HepG2 (cell line): ENCODE measurements at regions not wholly inside any gene's neighbourhood (a gene's known extent, or its start where the extent isn't known, plus 50 kb on each side); places are given as distances from the start of the nearest gene placed in this dataset.
"Not testable (repeated sequence)": the region's sequence is repeated elsewhere in the genome, so short reads cannot be mapped to it uniquely, and the experiment has no call there.

Source experiments
- ARHGAP35 ChIP-seq: sonication (generic); formaldehyde crosslinking; IDR thresholded peaks from 2 replicates; pipeline ENCODE4 v1.9.0; 2022; ENCODE audit warnings: mild to moderate bottlenecking, inconsistent platforms, moderate library complexity, missing genetic modification reagents, borderline replicate concordance
- EP300 ChIP-seq, 3 experiments: sonication (generic) in 1 of 3; formaldehyde crosslinking in 1 of 3; IDR thresholded peaks; 2 replicates each; pipeline versions ENCODE4 v1.5.1 to v1.6.1; 2011 to 2020; ENCODE audit warnings: low read depth in 2 of 3, low read length in 2 of 3, borderline replicate concordance in 1 of 3, improper control_type of control experiment in 1 of 3, mild to moderate bottlenecking in 1 of 3, missing genetic modification reagents in 1 of 3, moderate library complexity in 1 of 3
- FIP1L1 ChIP-seq: fragments of 200-400 bp; formaldehyde crosslinking; IDR thresholded peaks from 2 replicates; pipeline ENCODE4 v1.6.1; 2018; ENCODE audit warnings: low read depth, mild to moderate bottlenecking, low read length, moderate library complexity, borderline replicate concordance; ENCODE audit not compliant: insufficient read depth
- MTF1 ChIP-seq: sonication (generic); formaldehyde crosslinking; IDR thresholded peaks from 2 replicates; pipeline ENCODE4 v1.5.0; 2020; ENCODE audit warnings: missing genetic modification reagents
- NFYB ChIP-seq: sonication (generic); formaldehyde crosslinking; IDR thresholded peaks from 2 replicates; pipeline ENCODE4 v1.4.0; 2020; ENCODE audit warnings: missing genetic modification reagents
- NR3C1 ChIP-seq: sonication (generic); formaldehyde crosslinking; IDR thresholded peaks from 2 replicates; pipeline ENCODE4 v1.4.0; 2020; ENCODE audit warnings: missing genetic modification reagents
- ZNF12 ChIP-seq: sonication (generic); formaldehyde crosslinking; IDR thresholded peaks from 2 replicates; pipeline ENCODE4 v1.5.0; 2020; ENCODE audit warnings: missing genetic modification reagents
- ZNF382 ChIP-seq: sonication (generic); formaldehyde crosslinking; IDR thresholded peaks from 2 replicates; pipeline ENCODE4 v1.5.0; 2020; ENCODE audit warnings: missing genetic modification reagents, mild to moderate bottlenecking, borderline replicate concordance
- TF ChIP-seq, protein P1 (sequence below): sonication (generic); formaldehyde crosslinking; IDR thresholded peaks from 2 replicates; pipeline ENCODE4 v1.5.0; 2020; ENCODE audit warnings: mild to moderate bottlenecking, missing genetic modification reagents, borderline replicate concordance
- TF ChIP-seq, protein P2 (sequence below), 2 experiments: sonication (generic) in 1 of 2; formaldehyde crosslinking in 1 of 2; IDR thresholded peaks; 2 replicates each; pipeline versions ENCODE4 v1.5.1 to v1.6.1; 2011 to 2020; ENCODE audit warnings: borderline replicate concordance in 1 of 2, low read depth in 1 of 2, low read length in 1 of 2, mild to moderate bottlenecking in 1 of 2, missing genetic modification reagents in 1 of 2, moderate library complexity in 1 of 2
- TF ChIP-seq, protein P3 (sequence below): sonication (generic); formaldehyde crosslinking; IDR thresholded peaks from 2 replicates; pipeline ENCODE4 v1.4.0; 2020; ENCODE audit warnings: mild to moderate bottlenecking, missing genetic modification reagents

DNA sequence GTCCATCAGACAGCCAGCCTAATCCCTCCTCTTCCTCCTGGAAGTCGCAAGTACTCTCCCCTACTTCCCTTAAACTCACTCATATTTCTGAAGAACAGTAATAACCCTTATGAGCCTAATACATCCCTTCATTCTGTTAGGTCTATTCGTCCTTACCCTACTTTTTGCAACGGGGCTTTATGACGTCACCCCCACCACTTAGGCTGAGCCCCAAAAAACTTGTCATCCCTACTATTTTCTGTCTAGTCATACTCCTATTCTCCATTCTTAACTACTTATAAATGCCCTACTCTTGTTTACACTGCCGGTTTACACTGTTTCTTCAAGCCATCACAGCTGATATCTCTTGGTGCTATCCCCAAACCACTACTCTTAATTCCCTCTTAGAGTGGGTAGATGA lies 674.7 kb upstream of the GJE1 start:
- TF ChIP-seq, protein P1, sequence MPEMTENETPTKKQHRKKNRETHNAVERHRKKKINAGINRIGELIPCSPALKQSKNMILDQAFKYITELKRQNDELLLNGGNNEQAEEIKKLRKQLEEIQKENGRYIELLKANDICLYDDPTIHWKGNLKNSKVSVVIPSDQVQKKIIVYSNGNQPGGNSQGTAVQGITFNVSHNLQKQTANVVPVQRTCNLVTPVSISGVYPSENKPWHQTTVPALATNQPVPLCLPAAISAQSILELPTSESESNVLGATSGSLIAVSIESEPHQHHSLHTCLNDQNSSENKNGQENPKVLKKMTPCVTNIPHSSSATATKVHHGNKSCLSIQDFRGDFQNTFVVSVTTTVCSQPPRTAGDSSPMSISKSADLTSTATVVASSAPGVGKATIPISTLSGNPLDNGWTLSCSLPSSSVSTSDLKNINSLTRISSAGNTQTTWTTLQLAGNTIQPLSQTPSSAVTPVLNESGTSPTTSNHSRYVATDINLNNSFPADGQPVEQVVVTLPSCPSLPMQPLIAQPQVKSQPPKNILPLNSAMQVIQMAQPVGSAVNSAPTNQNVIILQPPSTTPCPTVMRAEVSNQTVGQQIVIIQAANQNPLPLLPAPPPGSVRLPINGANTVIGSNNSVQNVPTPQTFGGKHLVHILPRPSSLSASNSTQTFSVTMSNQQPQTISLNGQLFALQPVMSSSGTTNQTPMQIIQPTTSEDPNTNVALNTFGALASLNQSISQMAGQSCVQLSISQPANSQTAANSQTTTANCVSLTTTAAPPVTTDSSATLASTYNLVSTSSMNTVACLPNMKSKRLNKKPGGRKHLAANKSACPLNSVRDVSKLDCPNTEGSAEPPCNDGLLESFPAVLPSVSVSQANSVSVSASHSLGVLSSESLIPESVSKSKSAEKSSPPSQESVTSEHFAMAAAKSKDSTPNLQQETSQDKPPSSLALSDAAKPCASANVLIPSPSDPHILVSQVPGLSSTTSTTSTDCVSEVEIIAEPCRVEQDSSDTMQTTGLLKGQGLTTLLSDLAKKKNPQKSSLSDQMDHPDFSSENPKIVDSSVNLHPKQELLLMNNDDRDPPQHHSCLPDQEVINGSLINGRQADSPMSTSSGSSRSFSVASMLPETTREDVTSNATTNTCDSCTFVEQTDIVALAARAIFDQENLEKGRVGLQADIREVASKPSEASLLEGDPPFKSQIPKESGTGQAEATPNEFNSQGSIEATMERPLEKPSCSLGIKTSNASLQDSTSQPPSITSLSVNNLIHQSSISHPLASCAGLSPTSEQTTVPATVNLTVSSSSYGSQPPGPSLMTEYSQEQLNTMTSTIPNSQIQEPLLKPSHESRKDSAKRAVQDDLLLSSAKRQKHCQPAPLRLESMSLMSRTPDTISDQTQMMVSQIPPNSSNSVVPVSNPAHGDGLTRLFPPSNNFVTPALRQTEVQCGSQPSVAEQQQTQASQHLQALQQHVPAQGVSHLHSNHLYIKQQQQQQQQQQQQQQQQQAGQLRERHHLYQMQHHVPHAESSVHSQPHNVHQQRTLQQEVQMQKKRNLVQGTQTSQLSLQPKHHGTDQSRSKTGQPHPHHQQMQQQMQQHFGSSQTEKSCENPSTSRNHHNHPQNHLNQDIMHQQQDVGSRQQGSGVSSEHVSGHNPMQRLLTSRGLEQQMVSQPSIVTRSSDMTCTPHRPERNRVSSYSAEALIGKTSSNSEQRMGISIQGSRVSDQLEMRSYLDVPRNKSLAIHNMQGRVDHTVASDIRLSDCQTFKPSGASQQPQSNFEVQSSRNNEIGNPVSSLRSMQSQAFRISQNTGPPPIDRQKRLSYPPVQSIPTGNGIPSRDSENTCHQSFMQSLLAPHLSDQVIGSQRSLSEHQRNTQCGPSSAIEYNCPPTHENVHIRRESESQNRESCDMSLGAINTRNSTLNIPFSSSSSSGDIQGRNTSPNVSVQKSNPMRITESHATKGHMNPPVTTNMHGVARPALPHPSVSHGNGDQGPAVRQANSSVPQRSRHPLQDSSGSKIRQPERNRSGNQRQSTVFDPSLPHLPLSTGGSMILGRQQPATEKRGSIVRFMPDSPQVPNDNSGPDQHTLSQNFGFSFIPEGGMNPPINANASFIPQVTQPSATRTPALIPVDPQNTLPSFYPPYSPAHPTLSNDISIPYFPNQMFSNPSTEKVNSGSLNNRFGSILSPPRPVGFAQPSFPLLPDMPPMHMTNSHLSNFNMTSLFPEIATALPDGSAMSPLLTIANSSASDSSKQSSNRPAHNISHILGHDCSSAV (CRISPR knock-in tag) = not testable (repeated sequence)
- TF ChIP-seq, protein P2, sequence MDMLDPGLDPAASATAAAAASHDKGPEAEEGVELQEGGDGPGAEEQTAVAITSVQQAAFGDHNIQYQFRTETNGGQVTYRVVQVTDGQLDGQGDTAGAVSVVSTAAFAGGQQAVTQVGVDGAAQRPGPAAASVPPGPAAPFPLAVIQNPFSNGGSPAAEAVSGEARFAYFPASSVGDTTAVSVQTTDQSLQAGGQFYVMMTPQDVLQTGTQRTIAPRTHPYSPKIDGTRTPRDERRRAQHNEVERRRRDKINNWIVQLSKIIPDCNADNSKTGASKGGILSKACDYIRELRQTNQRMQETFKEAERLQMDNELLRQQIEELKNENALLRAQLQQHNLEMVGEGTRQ (IDR thresholded peaks at IDR 0.05; ENCODE audit: low read depth, low read length) = not testable (repeated sequence)
- TF ChIP-seq, protein P2 (CRISPR knock-in tag; IDR thresholded peaks at IDR 0.05; ENCODE audit: borderline replicate concordance) = not testable (repeated sequence)
- TF ChIP-seq, protein P3, sequence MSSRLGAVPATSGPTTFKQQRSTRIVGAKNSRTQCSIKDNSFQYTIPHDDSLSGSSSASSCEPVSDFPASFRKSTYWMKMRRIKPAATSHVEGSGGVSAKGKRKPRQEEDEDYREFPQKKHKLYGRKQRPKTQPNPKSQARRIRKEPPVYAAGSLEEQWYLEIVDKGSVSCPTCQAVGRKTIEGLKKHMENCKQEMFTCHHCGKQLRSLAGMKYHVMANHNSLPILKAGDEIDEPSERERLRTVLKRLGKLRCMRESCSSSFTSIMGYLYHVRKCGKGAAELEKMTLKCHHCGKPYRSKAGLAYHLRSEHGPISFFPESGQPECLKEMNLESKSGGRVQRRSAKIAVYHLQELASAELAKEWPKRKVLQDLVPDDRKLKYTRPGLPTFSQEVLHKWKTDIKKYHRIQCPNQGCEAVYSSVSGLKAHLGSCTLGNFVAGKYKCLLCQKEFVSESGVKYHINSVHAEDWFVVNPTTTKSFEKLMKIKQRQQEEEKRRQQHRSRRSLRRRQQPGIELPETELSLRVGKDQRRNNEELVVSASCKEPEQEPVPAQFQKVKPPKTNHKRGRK (CRISPR knock-in tag) = not testable (repeated sequence)
- TF ChIP-seq FIP1L1; EP300 (IDR thresholded peaks at IDR 0.05; ENCODE audit: low read depth in 2 of 2, low read length in 2 of 2); EP300 (CRISPR knock-in tag; IDR thresholded peaks at IDR 0.05; ENCODE audit: borderline replicate concordance); ARHGAP35 (CRISPR knock-in tag); ZNF382 (CRISPR knock-in tag); NFYB; ZNF12 (CRISPR knock-in tag); NR3C1; MTF1: not testable (repeated sequence)
